GM13976 (cell line): ENCODE measurements at regions not wholly inside any gene's neighbourhood (a gene's known extent, or its start where the extent isn't known, plus 50 kb on each side); places are given as distances from the start of the nearest gene placed in this dataset.

Source experiments
- DNase-seq: peaks from one replicate; pipeline ENCODE4 v3.0.0; 2012; ENCODE audit warnings: low spot score
- CTCF ChIP-seq: IDR thresholded peaks from 2 replicates; pipeline ENCODE4 v1.5.1; 2012; ENCODE audit warnings: borderline replicate concordance, mild to moderate bottlenecking; ENCODE audit not compliant: insufficient read depth; ENCODE audit errors: extremely low read depth, missing control alignments, control extremely low read depth
- in situ Hi-C: fragments of 300-500 bp; cut with MboI; formaldehyde crosslinking; loops from one replicate; pipeline ENCODE4 v1.12.0; 2022; ENCODE audit warnings: low sequenced_read_pairs, mixed read lengths, inconsistent platforms; ENCODE audit not compliant: unreplicated experiment

- no peak for TF ChIP-seq CTCF
- in situ Hi-C loops: no loop called here
- no peak for DNase-seq
These were observed 264.1 kb downstream of the NDFIP2 start for GRCh38 chr13:79745081-79745480.

GRCh38 chr13:79742923-79743322 lies 262.0 kb downstream of the NDFIP2 start:
- no peak for DNase-seq
- no peak for TF ChIP-seq CTCF
- in situ Hi-C loops: no loop called here

GRCh38 chr13:79740991-79741390 lies 260.0 kb downstream of the NDFIP2 start:
- DNase-seq: no peak
- TF ChIP-seq CTCF: no peak
- in situ Hi-C loops: no loop called here

GRCh38 chr13:79736356-79736755 lies 255.4 kb downstream of the NDFIP2 start:
- no peak for TF ChIP-seq CTCF
- no peak for DNase-seq
- in situ Hi-C loops: no loop called here

GRCh38 chr13:79735228-79735627 lies 254.3 kb downstream of the NDFIP2 start:
- TF ChIP-seq CTCF: no peak
- in situ Hi-C loops: no loop called here
- no peak for DNase-seq

GRCh38 chr13:79727086-79727485 lies 246.1 kb downstream of the NDFIP2 start:
- DNase-seq: no peak
- in situ Hi-C loops: no loop called here
- TF ChIP-seq CTCF: no peak

GRCh38 chr13:79725841-79726240 lies 244.9 kb downstream of the NDFIP2 start:
- no peak for TF ChIP-seq CTCF
- DNase-seq: no peak
- in situ Hi-C loops: no loop called here
